ENCODE measurements at regions not wholly inside any gene's neighbourhood (a gene's known extent, or its start where the extent isn't known, plus 50 kb on each side); places are given as distances from the start of the nearest gene placed in this dataset.

- no peak for TF ChIP-seq POLR2A (IDR thresholded peaks at IDR 0.05)
- TF ChIP-seq CTCF (IDR thresholded peaks at IDR 0.05): no peak
Observed at GRCh38 chr7:138370956-138371355, 89.1 kb upstream of the TRIM24 start.
